Keratinocyte (primary cell): ENCODE measurements at regions not wholly inside any gene's neighbourhood (a gene's known extent, or its start where the extent isn't known, plus 50 kb on each side); places are given as distances from the start of the nearest gene placed in this dataset.
"Not testable (repeated sequence)": the region's sequence is repeated elsewhere in the genome, so short reads cannot be mapped to it uniquely, and the experiment has no call there.

Experiments used
- DNase-seq: peaks from one replicate; pipeline ENCODE4 v3.0.0-alpha.2; 2011; ENCODE audit warnings: low read depth, missing footprints, low spot score
- FAIRE-seq: peaks from 2 replicates; lab custom pipeline; 2011; peaks lifted over from hg19 to GRCh38; lab: Jason Lieb, UNC
- H2AFZ ChIP-seq: 2 replicates; pipeline ENCODE4 v1.6.0; 2012; ENCODE audit warnings: low read length, control low read depth, inconsistent platforms; ENCODE audit not compliant: control insufficient read depth
- H3K27ac ChIP-seq: 2 replicates; pipeline ENCODE4 v1.5.1; 2011; ENCODE audit warnings: low read length; ENCODE audit not compliant: control insufficient read depth, insufficient read depth
- H3K27me3 ChIP-seq: 3 replicates; pipeline ENCODE4 v1.6.0; 2011; ENCODE audit warnings: low read length; ENCODE audit not compliant: control insufficient read depth, insufficient read depth; ENCODE audit errors: extremely low read depth
- H3K36me3 ChIP-seq, 2 experiments: 2 replicates in 1 of 2; 3 replicates in 1 of 2; pipeline ENCODE4 v1.5.1; 2011; ENCODE audit warnings: low read length in 2 of 2, mild to moderate bottlenecking in 1 of 2; ENCODE audit not compliant: control insufficient read depth in 2 of 2, insufficient read depth in 2 of 2; ENCODE audit errors: extremely low read depth in 1 of 2
- H3K4me1 ChIP-seq: 3 replicates; pipeline ENCODE4 v1.5.1; 2011; ENCODE audit warnings: low read length; ENCODE audit not compliant: control insufficient read depth, insufficient read depth; ENCODE audit errors: extremely low read depth
- H3K4me2 ChIP-seq: 3 replicates; pipeline ENCODE4 v1.6.0; 2011; ENCODE audit warnings: low read depth, low read length; ENCODE audit not compliant: control insufficient read depth, insufficient read depth; ENCODE audit errors: extremely low read depth
- H3K4me3 ChIP-seq, 3 experiments: fragments of 200-600 bp in 1 of 3; sonication (generic) in 1 of 3; 2 replicates in 2 of 3; 3 replicates in 1 of 3; pipeline ENCODE4 v1.5.1; 2011 to 2016; ENCODE audit warnings: low read length in 3 of 3, mild to moderate bottlenecking in 3 of 3, control low read depth in 2 of 3, inconsistent platforms in 1 of 3, low read depth in 1 of 3, mixed read lengths in 1 of 3, mixed run types in 1 of 3, moderate library complexity in 1 of 3; ENCODE audit not compliant: control insufficient read depth in 2 of 3, insufficient read depth in 2 of 3; ENCODE audit errors: extremely low read depth in 1 of 3
- H3K79me2 ChIP-seq: 2 replicates; pipeline ENCODE4 v1.6.0; 2012; ENCODE audit warnings: low read length; ENCODE audit not compliant: control insufficient read depth, insufficient read depth
- H3K9ac ChIP-seq: 3 replicates; pipeline ENCODE4 v1.6.0; 2011; ENCODE audit warnings: low read length; ENCODE audit not compliant: control insufficient read depth, insufficient read depth; ENCODE audit errors: extremely low read depth
- H3K9me1 ChIP-seq: 3 replicates; pipeline ENCODE4 v1.6.0; 2011; ENCODE audit warnings: low read length; ENCODE audit not compliant: control insufficient read depth, insufficient read depth; ENCODE audit errors: extremely low read depth
- H3K9me3 ChIP-seq: 2 replicates; pipeline ENCODE4 v1.5.1; 2012; ENCODE audit warnings: low read depth, low read length; ENCODE audit not compliant: control insufficient read depth
- H4K20me1 ChIP-seq: 3 replicates; pipeline ENCODE4 v1.6.0; 2011; ENCODE audit warnings: low read length; ENCODE audit not compliant: control insufficient read depth, insufficient read depth; ENCODE audit errors: extremely low read depth
- dilution Hi-C: fragments of 300-500 bp; cut with MboI; formaldehyde crosslinking; loops from one replicate; pipeline ENCODE4 v1.7.0; 2020; ENCODE audit warnings: low sequenced_read_pairs; ENCODE audit not compliant: extremely low pct_ligation_motif_present

GRCh38 chr22:16681290-16681689, 88.7 kb upstream of the CCT8L2 start:
- H3K4me1 ChIP-seq, H3K79me2 ChIP-seq, H4K20me1 ChIP-seq, DNase-seq, H3K27me3 ChIP-seq, FAIRE-seq, H3K36me3 ChIP-seq, H3K4me3 ChIP-seq, H3K9me1 ChIP-seq, H3K4me2 ChIP-seq, H3K27ac ChIP-seq, H3K9ac ChIP-seq, H3K9me3 ChIP-seq, dilution Hi-C loops, H2AFZ ChIP-seq: not testable (repeated sequence)

- H3K4me1 ChIP-seq, H3K9me1 ChIP-seq, H3K27me3 ChIP-seq, H2AFZ ChIP-seq, H3K36me3 ChIP-seq, H4K20me1 ChIP-seq, dilution Hi-C loops, FAIRE-seq, H3K9me3 ChIP-seq, H3K79me2 ChIP-seq, H3K4me3 ChIP-seq, H3K9ac ChIP-seq, DNase-seq, H3K4me2 ChIP-seq, H3K27ac ChIP-seq: not testable (repeated sequence)
Measured at GRCh38 chr22:16680209-16680899, 87.7 kb upstream of the CCT8L2 start.

DNA sequence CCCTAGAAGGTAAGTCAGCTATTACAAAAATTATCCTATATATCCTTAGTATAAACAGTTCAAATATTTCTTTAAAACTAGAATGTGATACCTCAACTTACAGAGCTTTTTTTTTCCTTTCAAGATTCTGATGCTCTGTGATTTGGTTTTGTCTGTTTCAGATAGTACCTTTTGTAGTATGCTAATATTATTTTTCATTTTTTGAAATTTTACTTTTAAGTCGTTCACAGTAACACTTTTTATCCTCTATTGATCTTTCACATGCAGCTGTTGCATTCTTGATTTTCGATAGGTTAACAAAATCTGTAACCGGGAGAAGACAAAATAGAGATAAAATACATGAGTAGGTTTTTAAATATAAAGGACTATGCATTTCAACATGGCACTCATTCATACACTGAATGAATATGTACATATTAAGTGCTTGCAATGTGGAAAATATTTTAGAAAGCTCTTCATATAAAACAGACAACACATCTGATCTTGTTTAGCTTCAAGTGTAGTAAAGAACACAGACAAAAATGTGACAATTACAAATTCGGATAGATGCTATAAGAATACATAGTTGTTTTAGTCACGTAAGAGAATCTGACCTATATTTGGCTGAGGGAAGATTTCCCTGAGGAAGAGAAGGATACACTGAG, 86.7 kb upstream of the CCT8L2 start:
- H3K79me2 ChIP-seq, H3K36me3 ChIP-seq, dilution Hi-C loops, DNase-seq, H3K9me3 ChIP-seq, H3K9ac ChIP-seq, H3K27me3 ChIP-seq, H3K27ac ChIP-seq, H3K4me2 ChIP-seq, H4K20me1 ChIP-seq, H2AFZ ChIP-seq, FAIRE-seq, H3K9me1 ChIP-seq, H3K4me3 ChIP-seq, H3K4me1 ChIP-seq: not testable (repeated sequence)

- H3K9me1 ChIP-seq, H3K27me3 ChIP-seq, dilution Hi-C loops: not testable (repeated sequence)
Measured at GRCh38 chr22:16673433-16673832, 80.8 kb upstream of the CCT8L2 start.

GRCh38 chr22:16665610-16666009, 73.0 kb upstream of the CCT8L2 start:
- H3K4me2 ChIP-seq, H3K27me3 ChIP-seq, H3K36me3 ChIP-seq, H3K79me2 ChIP-seq, H3K9me3 ChIP-seq, H3K9ac ChIP-seq, DNase-seq, H3K4me1 ChIP-seq, H3K4me3 ChIP-seq, dilution Hi-C loops, H3K27ac ChIP-seq, FAIRE-seq, H3K9me1 ChIP-seq, H4K20me1 ChIP-seq, H2AFZ ChIP-seq: not testable (repeated sequence)

More at GRCh38 chr22:16673433-16673832, 80.8 kb upstream of the CCT8L2 start:
- not testable (repeated sequence) for H4K20me1 ChIP-seq, H3K9me3 ChIP-seq, H3K9ac ChIP-seq, H3K27ac ChIP-seq, H3K4me2 ChIP-seq, FAIRE-seq, H2AFZ ChIP-seq, H3K79me2 ChIP-seq, H3K4me1 ChIP-seq, DNase-seq, H3K36me3 ChIP-seq, H3K4me3 ChIP-seq
